Smooth muscle cell (in vitro differentiated cells): ENCODE measurements at regions not wholly inside any gene's neighbourhood (a gene's known extent, or its start where the extent isn't known, plus 50 kb on each side); places are given as distances from the start of the nearest gene placed in this dataset.

ENCODE experiments used
- DNase-seq: peaks from one replicate; lab custom pipeline; 2025; ENCODE audit not compliant: unreplicated experiment; lab: John Stamatoyannopoulos, UW
- H2AFZ ChIP-seq: fragments of 200-600 bp; sonication (generic); 2 replicates; pipeline ENCODE4 v1.6.0; 2016; ENCODE audit warnings: antibody characterized with exemption, low read depth, mild to moderate bottlenecking
- H3F3A ChIP-seq: fragments of 200-600 bp; sonication (generic); 2 replicates; pipeline ENCODE4 v1.6.0; 2017; ENCODE audit warnings: antibody characterized with exemption, low read depth
- H3K27ac ChIP-seq: fragments of 200-600 bp; sonication (generic); 2 replicates; pipeline ENCODE4 v1.5.1; 2016; ENCODE audit warnings: low read depth, mild to moderate bottlenecking
- H3K27me3 ChIP-seq: fragments of 200-600 bp; sonication (generic); 2 replicates; pipeline ENCODE4 v1.6.1; 2016; ENCODE audit warnings: low read depth, mild to moderate bottlenecking
- H3K36me3 ChIP-seq: fragments of 200-600 bp; sonication (generic); 2 replicates; pipeline ENCODE4 v1.5.1; 2016; ENCODE audit warnings: low read depth
- H3K4me1 ChIP-seq: fragments of 200-600 bp; sonication (generic); 2 replicates; pipeline ENCODE4 v1.5.1; 2016; ENCODE audit warnings: low read depth
- H3K4me2 ChIP-seq: fragments of 200-600 bp; sonication (generic); 2 replicates; pipeline ENCODE4 v1.6.0; 2016; ENCODE audit warnings: mild to moderate bottlenecking
- H3K4me3 ChIP-seq: fragments of 200-600 bp; sonication (generic); 2 replicates; pipeline ENCODE4 v1.5.1; 2016; ENCODE audit warnings: mild to moderate bottlenecking
- H3K79me2 ChIP-seq: fragments of 200-600 bp; sonication (generic); 2 replicates; pipeline ENCODE4 v1.6.0; 2016; ENCODE audit warnings: low read depth, mild to moderate bottlenecking
- H3K9ac ChIP-seq: fragments of 200-600 bp; sonication (generic); 2 replicates; pipeline ENCODE4 v1.6.0; 2016; ENCODE audit warnings: low read depth
- H3K9me3 ChIP-seq: fragments of 200-600 bp; sonication (generic); replicated peaks from 2 replicates; pipeline ENCODE4 v1.5.1; 2016; ENCODE audit warnings: low read depth
- H4K20me1 ChIP-seq: fragments of 200-600 bp; sonication (generic); 2 replicates; pipeline ENCODE4 v1.6.0; 2016; ENCODE audit warnings: low read depth
- WGBS: methylation state at CpG from one replicate; pipeline ENCODE4 v1.1.7; 2016; ENCODE audit warnings: low lambda C conversion rate; 5-methylcytosine and 5-hydroxymethylcytosine counted together
- TF ChIP-seq, protein P1 (sequence below): fragments of 200-600 bp; sonication (generic); IDR thresholded peaks from 2 replicates; pipeline ENCODE4 v1.5.1; 2017; ENCODE audit warnings: borderline replicate concordance, mild to moderate bottlenecking, antibody characterized with exemption; ENCODE audit not compliant: insufficient read depth, poor library complexity, severe bottlenecking

DNA sequence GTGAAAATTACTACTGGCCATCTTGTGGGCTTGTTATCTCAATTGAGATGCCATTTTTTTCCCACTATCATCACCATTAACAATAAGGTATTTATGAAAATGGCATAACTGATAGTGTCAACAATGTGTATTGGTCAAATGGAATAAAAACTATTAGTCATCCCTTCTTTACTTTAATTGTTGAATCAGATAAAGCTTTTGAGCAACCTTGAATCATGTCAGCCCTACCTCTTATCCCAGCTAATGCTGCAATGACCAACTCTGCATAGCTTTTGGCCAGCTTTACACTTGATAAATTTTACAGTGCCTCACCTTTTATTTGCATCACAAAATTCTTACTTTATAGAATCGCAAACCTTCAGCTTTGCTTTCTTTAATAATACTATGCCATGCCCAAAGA lies 784.0 kb upstream of the PRR20A start:
- 88% methylated on average over 1 of the region's 1 CpG for WGBS
- no peak overlapping the region for H3K4me3 ChIP-seq
- H3K9me3 ChIP-seq: no peaks in the 10 kb centered on the region
- H3K27me3 ChIP-seq: no peaks in the 10 kb centered on the region
- TF ChIP-seq, protein P1, sequence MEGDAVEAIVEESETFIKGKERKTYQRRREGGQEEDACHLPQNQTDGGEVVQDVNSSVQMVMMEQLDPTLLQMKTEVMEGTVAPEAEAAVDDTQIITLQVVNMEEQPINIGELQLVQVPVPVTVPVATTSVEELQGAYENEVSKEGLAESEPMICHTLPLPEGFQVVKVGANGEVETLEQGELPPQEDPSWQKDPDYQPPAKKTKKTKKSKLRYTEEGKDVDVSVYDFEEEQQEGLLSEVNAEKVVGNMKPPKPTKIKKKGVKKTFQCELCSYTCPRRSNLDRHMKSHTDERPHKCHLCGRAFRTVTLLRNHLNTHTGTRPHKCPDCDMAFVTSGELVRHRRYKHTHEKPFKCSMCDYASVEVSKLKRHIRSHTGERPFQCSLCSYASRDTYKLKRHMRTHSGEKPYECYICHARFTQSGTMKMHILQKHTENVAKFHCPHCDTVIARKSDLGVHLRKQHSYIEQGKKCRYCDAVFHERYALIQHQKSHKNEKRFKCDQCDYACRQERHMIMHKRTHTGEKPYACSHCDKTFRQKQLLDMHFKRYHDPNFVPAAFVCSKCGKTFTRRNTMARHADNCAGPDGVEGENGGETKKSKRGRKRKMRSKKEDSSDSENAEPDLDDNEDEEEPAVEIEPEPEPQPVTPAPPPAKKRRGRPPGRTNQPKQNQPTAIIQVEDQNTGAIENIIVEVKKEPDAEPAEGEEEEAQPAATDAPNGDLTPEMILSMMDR: no peak
- no peak for DNase-seq
- H3K27ac ChIP-seq: no peak overlapping the region
- H3K4me1 ChIP-seq: no peaks in the 10 kb centered on the region
- H3K4me2 ChIP-seq: no peak overlapping the region
- H3K9ac ChIP-seq: no peak overlapping the region
- H3K36me3 ChIP-seq: no peaks in the 10 kb centered on the region
- H2AFZ ChIP-seq: no peak overlapping the region
- no peaks in the 10 kb centered on the region for H3K79me2 ChIP-seq
- H4K20me1 ChIP-seq: no peaks in the 10 kb centered on the region
- H3F3A ChIP-seq: no peaks in the 10 kb centered on the region

DNA sequence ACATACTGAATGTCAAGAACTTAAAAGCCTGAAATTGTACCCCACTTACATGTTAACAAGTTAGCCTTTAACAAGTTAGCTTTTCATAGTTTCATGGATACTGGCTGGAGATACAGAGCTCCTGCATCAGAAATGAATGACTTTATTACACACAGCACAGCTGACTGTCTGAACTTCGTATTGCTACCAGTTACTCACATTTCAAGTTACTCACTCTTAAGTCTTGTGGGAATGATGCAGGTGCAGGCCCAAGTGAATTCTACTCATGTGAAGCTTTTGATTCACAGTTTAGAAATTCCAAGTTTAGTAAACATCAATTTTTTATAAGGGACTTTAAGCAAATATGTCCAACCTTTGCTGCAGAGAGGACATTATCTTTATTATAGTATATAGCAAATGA lies 762.2 kb upstream of the PRR20A start:
- H2AFZ ChIP-seq: no peak overlapping the region
- H3K4me1 ChIP-seq: no peaks in the 10 kb centered on the region
- no peaks in the 10 kb centered on the region for H4K20me1 ChIP-seq
- H3K27ac ChIP-seq: no peak overlapping the region
- no peak overlapping the region for H3K4me2 ChIP-seq
- H3K9me3 ChIP-seq: no peaks in the 10 kb centered on the region
- no peaks in the 10 kb centered on the region for H3K36me3 ChIP-seq
- no peaks in the 10 kb centered on the region for H3K27me3 ChIP-seq
- DNase-seq: no peak
- no peaks in the 10 kb centered on the region for H3K79me2 ChIP-seq
- TF ChIP-seq, protein P1: no peak
- no peak overlapping the region for H3K9ac ChIP-seq
- 81% methylated on average over 1 of the region's 1 CpG for WGBS
- no peak overlapping the region for H3K4me3 ChIP-seq
- no peaks in the 10 kb centered on the region for H3F3A ChIP-seq

DNA sequence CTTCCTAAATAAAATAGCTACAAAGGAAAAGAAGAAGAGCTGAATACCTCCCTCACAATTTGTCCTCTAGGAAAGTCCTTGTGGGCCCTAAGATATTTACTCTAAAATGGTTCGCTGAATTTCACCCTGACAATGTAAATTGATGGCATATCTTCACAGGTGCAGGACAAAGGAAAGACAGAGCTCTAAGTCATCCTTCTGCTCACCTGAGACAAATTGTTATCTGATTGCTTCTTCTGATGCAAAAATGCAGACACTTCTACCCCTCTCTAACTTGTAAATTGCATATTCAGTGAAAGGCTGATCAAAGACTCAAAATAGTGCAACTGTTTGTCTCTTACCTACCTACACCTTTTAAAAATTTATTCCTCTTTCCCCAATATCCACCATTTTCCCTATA lies 747.2 kb upstream of the PRR20A start:
- no peak overlapping the region for H3K27ac ChIP-seq
- TF ChIP-seq, protein P1: no peak
- no peak for DNase-seq

DNA sequence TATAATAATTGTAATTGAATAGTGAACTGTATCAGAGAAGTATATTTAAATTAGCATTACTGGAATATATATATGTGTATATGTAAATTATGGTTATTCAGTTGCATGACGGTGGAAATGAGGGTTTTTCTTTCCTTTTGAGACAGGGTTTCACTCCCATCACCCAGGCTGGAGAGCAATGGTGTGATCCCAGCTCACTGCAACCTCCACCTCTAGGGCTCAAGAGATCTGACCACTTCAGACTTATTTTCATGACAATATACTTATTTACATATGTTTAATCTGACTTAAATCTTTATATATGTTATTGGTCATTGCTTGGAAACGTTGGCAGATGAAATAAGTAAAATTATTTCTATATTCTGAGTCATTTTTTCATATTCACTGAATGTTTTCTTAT lies 744.4 kb upstream of the PRR20A start:
- no peak overlapping the region for H2AFZ ChIP-seq
- H4K20me1 ChIP-seq: no peaks in the 10 kb centered on the region
- H3F3A ChIP-seq: no peaks in the 10 kb centered on the region
- no peak overlapping the region for H3K4me2 ChIP-seq
- DNase-seq: no peak
- WGBS: 71% methylated on average over 2 of the region's 2 CpGs
- H3K27me3 ChIP-seq: no peaks in the 10 kb centered on the region
- no peaks in the 10 kb centered on the region for H3K4me1 ChIP-seq
- TF ChIP-seq, protein P1: no peak
- H3K9me3 ChIP-seq: no peaks in the 10 kb centered on the region
- no peak overlapping the region for H3K27ac ChIP-seq
- H3K79me2 ChIP-seq: no peaks in the 10 kb centered on the region
- H3K36me3 ChIP-seq: no peaks in the 10 kb centered on the region
- no peak overlapping the region for H3K4me3 ChIP-seq
- no peak overlapping the region for H3K9ac ChIP-seq

More for the DNA sequence above, 747.2 kb upstream of the PRR20A start:
- no peak overlapping the region for H3K9ac ChIP-seq
- 72% methylated on average over 1 of the region's 1 CpG for WGBS
- H2AFZ ChIP-seq: no peak overlapping the region
- no peaks in the 10 kb centered on the region for H3K79me2 ChIP-seq
- H3K36me3 ChIP-seq: no peaks in the 10 kb centered on the region
- no peaks in the 10 kb centered on the region for H3K9me3 ChIP-seq
- H3F3A ChIP-seq: no peaks in the 10 kb centered on the region
- no peak overlapping the region for H3K4me2 ChIP-seq
- H3K4me1 ChIP-seq: no peaks in the 10 kb centered on the region
- no peaks in the 10 kb centered on the region for H3K27me3 ChIP-seq
- no peaks in the 10 kb centered on the region for H4K20me1 ChIP-seq
- H3K4me3 ChIP-seq: no peak overlapping the region
